ENCODE measurements at regions not wholly inside any gene's neighbourhood (a gene's known extent, or its start where the extent isn't known, plus 50 kb on each side); places are given as distances from the start of the nearest gene placed in this dataset.

- intact Hi-C loops (cut with DNase I), result no loop called here
These were observed 1016.7 kb downstream of the REEP3 start for GRCh38 chr10:64537928-64538327.

DNA sequence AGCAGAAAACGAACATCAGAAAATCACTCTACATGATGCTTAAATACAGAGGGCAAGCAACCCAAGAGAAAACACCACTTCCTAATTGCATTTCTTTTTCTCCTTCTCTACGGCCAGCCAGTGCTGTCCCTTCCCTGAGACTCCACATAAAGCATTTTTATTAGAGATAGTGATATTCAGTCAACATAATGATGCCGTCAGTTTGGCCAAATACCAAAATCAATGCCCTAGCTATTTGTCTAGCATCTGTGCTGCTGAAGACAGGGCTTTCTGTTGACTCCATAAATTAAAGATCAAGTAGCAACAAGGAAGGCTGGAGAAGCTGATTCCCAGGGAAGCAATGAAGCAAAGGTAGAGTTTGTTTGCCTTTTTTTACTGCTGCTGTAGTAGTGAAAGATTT, 1024.9 kb downstream of the REEP3 start:
- Histone ChIP-seq H3K36me3 (no peaks in the 10 kb centered on the region), H3K4me3 (no peak overlapping the region), H3K4me1 (ENCODE audit: insufficient read depth) (no peaks in the 10 kb centered on the region), H3K27me3 (no peaks in the 10 kb centered on the region), H3K9me3 (no peaks in the 10 kb centered on the region), H3K27ac (no peak overlapping the region)
- 52 to 56% (median 54%) methylated on average over 3 of the region's 3 CpGs for WGBS, 3 donors
- no peak for DNase-seq
- TF ChIP-seq, protein P1, sequence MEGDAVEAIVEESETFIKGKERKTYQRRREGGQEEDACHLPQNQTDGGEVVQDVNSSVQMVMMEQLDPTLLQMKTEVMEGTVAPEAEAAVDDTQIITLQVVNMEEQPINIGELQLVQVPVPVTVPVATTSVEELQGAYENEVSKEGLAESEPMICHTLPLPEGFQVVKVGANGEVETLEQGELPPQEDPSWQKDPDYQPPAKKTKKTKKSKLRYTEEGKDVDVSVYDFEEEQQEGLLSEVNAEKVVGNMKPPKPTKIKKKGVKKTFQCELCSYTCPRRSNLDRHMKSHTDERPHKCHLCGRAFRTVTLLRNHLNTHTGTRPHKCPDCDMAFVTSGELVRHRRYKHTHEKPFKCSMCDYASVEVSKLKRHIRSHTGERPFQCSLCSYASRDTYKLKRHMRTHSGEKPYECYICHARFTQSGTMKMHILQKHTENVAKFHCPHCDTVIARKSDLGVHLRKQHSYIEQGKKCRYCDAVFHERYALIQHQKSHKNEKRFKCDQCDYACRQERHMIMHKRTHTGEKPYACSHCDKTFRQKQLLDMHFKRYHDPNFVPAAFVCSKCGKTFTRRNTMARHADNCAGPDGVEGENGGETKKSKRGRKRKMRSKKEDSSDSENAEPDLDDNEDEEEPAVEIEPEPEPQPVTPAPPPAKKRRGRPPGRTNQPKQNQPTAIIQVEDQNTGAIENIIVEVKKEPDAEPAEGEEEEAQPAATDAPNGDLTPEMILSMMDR (IDR thresholded peaks at IDR 0.05), result no peak
- TF ChIP-seq EP300 (IDR thresholded peaks at IDR 0.05), result no peak
- no peak for TF ChIP-seq POLR2A (IDR thresholded peaks at IDR 0.05)
- intact Hi-C loops (cut with DNase I), result no loop called here

More at GRCh38 chr10:64537928-64538327, 1016.7 kb downstream of the REEP3 start:
- Histone ChIP-seq H3K9me3 (no peaks in the 10 kb centered on the region), H3K27me3 (no peaks in the 10 kb centered on the region), H3K36me3 (no peaks in the 10 kb centered on the region), H3K4me1 (ENCODE audit: insufficient read depth) (no peaks in the 10 kb centered on the region), H3K27ac (no peak overlapping the region), H3K4me3 (no peak overlapping the region)
- no peak for DNase-seq
- 82 to 87% (median 86%) methylated on average over 5 of the region's 5 CpGs for WGBS, 3 donors
- TF ChIP-seq POLR2A (IDR thresholded peaks at IDR 0.05) (no peak), EP300 (IDR thresholded peaks at IDR 0.05) (no peak)
- TF ChIP-seq, protein P1 (IDR thresholded peaks at IDR 0.05), result no peak

DNA sequence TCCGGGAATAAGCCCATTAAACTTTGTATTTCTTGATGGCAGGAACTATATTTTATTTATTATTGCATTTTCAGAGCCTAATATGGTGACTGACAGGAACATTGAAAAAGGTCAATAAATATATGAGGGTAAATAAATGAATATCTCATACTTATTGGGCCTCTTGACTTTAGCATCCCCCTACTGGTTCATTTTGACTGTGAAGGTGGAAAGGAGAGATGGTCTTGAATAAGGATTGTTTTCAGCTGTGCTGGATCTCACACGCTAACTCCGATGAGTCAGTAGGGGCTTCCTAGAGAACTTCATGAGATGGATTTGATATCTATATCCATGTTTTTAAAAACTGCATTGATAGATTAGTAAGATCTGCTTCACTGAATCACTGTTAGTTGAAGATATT, 1026.0 kb downstream of the REEP3 start:
- Histone ChIP-seq H3K36me3 (no peaks in the 10 kb centered on the region), H3K4me1 (ENCODE audit: insufficient read depth) (no peaks in the 10 kb centered on the region), H3K27ac (no peak overlapping the region), H3K9me3 (no peaks in the 10 kb centered on the region), H3K4me3 (no peak overlapping the region), H3K27me3 (no peaks in the 10 kb centered on the region)
- DNase-seq, result no peak
- intact Hi-C loops (cut with DNase I), result no loop called here
- TF ChIP-seq EP300 (IDR thresholded peaks at IDR 0.05), result no peak
- no peak for TF ChIP-seq POLR2A (IDR thresholded peaks at IDR 0.05)
- TF ChIP-seq, protein P1 (IDR thresholded peaks at IDR 0.05), result no peak
- 93 to 95% (median 94%) methylated on average over 3 of the region's 3 CpGs for WGBS, 3 donors

DNA sequence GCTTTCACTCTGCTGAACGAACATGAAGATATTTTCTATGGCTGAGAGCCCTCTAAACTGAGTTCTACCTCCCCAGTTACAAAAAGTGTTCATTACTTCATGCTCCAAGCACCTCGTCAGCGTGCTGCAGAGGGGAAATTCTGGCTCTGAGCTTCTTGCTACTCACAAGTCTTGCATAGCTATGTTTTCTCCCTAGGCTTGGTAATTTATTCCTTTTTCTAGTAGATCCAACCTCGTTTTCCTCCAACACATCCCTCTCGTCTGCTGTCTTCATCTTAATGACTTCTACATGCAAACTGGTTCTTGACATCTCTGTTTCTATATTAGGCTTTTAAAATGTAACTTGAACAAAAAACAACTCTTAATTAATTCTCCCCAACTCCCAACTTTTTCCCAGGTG, 1034.5 kb downstream of the REEP3 start:
- no peaks in the 10 kb centered on the region for H3K27me3 ChIP-seq
- TF ChIP-seq EP300 (IDR thresholded peaks at IDR 0.05) (no peak), POLR2A (IDR thresholded peaks at IDR 0.05) (no peak)
- TF ChIP-seq, protein P1 (IDR thresholded peaks at IDR 0.05), result no peak
- no peak overlapping the region for H3K4me3 ChIP-seq
- no peak overlapping the region for H3K27ac ChIP-seq
- H3K36me3 ChIP-seq, result no peaks in the 10 kb centered on the region
- no peak for DNase-seq
- intact Hi-C loops (cut with DNase I), result no loop called here
- no peaks in the 10 kb centered on the region for H3K4me1 ChIP-seq (ENCODE audit: insufficient read depth)
- WGBS, 3 donors, result 79 to 87% (median 86%) methylated on average over 5 of the region's 5 CpGs
- H3K9me3 ChIP-seq, result no peaks in the 10 kb centered on the region
